22Rv1 (cell line): ENCODE measurements at regions not wholly inside any gene's neighbourhood (a gene's known extent, or its start where the extent isn't known, plus 50 kb on each side); places are given as distances from the start of the nearest gene placed in this dataset.

Source experiments
- H3K27ac ChIP-seq: fragments of 450-650 bp; 2 replicates; pipeline ENCODE4 v1.5.1; 2017
- ZFX ChIP-seq: fragments of 450-650 bp; IDR thresholded peaks from 2 replicates; pipeline ENCODE4 v1.6.1; 2017; ENCODE audit warnings: antibody characterized with exemption, borderline replicate concordance
- TF ChIP-seq, protein P1 (sequence below): fragments of 450-650 bp; IDR thresholded peaks from 2 replicates; pipeline ENCODE4 v1.5.1; 2017; ENCODE audit warnings: mild to moderate bottlenecking

DNA sequence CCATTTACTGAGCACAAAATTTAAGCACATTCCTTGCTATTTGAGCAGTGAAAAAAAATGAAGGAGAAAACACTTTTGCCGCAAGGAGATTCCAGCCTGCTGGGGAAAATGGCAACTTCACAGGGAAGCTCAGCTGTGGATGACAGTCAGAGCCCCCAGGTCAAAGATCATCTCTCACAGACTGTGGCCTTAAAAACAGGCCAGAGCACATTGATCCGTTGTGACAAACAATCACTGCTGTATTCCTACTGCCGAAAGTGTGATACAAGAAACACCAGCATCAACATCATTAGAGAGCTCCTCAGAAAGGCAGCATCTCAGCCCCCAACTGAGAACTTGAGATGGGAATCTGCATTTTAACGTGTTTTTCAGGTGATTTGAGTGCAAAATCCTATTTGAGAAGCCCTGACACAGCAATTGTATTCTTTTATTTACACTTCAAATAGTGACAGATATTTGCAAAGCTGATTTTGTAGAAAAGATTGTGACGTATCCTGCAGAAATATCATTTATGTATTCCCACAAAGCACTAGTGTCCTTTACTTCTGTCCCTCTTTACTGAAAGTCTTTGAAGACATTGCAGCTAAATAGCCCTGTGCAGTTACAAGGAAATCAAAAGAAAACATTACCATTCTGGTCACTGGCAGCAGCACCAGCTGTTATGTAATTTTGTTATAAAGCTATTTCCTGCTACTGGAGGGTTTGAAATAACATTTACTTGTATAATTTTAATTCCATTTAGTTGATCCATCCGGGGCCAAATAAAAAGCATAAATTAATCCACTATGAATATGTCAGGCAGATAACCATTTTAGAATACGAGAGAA is 652.0 kb downstream of the LIG4 start:
- no peak for TF ChIP-seq ZFX
- TF ChIP-seq, protein P1, sequence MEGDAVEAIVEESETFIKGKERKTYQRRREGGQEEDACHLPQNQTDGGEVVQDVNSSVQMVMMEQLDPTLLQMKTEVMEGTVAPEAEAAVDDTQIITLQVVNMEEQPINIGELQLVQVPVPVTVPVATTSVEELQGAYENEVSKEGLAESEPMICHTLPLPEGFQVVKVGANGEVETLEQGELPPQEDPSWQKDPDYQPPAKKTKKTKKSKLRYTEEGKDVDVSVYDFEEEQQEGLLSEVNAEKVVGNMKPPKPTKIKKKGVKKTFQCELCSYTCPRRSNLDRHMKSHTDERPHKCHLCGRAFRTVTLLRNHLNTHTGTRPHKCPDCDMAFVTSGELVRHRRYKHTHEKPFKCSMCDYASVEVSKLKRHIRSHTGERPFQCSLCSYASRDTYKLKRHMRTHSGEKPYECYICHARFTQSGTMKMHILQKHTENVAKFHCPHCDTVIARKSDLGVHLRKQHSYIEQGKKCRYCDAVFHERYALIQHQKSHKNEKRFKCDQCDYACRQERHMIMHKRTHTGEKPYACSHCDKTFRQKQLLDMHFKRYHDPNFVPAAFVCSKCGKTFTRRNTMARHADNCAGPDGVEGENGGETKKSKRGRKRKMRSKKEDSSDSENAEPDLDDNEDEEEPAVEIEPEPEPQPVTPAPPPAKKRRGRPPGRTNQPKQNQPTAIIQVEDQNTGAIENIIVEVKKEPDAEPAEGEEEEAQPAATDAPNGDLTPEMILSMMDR = no peak

DNA sequence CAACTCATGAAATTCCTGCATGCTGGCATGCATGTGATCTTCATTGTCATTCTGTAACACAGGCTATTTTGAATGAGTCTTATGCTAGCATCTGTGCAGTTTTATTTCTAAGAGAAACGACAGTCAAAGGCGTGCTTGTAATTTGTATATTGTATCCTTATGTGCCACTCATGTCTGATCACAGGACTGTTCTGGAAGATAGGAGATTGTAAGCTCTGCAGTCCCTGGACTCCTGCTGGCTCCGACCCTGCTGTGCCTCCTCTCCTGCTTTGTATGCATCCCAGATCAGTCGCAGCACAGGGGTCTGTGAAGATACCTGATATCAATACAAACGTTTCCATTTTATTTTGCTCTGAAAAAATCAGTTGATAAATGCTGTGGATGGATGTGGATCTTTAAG is 653.1 kb downstream of the LIG4 start:
- TF ChIP-seq, protein P1 = no peak
- TF ChIP-seq ZFX = no peak
- no peak overlapping the region for H3K27ac ChIP-seq

More for the DNA sequence above, 652.0 kb downstream of the LIG4 start:
- no peak overlapping the region for H3K27ac ChIP-seq

DNA sequence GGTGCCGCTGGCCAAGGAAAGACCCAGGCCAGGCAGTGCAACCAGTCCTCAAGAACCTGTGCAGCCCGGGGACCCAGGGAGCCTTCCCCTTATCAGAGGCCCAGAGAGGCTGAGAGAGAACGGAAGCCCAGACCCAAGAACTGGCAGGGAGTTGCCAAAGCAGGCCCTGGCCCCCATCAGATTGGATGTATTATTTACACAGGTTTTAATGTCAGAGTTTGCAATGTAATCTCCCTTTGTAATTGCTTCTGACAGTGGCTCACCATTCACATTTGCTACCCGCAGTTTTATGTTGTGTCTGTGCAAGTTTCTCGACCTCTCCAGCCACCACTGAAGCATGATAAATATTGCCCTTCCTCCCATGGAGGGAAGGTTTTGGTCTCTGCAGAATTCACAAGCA is 660.9 kb downstream of the LIG4 start:
- no peak overlapping the region for H3K27ac ChIP-seq
- TF ChIP-seq ZFX = no peak
- TF ChIP-seq, protein P1 = no peak

DNA sequence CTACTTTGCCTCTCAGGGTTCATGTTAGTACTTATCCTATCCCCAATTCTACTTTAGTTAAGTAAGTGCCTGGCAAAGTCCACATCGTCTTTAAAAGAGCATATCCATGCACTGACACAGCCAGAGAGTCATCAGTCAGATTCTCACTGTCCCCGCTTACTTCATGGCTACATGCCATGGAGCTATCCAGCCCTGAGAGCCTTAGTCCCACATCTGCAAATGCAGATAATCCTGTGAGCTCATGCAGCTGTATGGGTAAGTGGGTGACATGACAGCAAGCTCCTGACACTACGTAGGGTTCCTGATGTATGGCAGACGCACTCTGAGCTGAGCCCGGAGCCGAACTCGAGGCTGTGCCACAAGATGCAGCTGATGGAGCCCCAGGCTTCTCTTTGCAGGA is 661.5 kb downstream of the LIG4 start:
- no peak overlapping the region for H3K27ac ChIP-seq
- no peak for TF ChIP-seq ZFX
- TF ChIP-seq, protein P1 = no peak

DNA sequence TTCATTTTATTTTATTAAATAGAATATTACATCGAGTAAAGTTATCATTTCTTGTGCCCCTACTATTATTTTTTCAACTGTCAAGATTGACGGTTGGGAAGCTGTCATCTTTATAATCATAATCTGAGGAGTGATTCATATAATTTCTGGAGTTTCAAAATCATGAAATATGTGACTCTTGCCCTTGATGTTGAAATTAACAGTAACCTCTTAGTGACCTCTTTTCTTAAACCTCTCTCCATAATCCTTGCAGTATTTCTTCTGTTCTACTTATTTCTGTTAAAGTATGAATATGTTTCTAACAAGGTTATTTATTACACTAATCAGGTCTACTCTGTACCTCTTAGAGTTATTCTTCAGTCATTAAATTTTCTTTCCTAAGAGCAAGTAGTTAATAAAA is 663.8 kb downstream of the LIG4 start:
- no peak overlapping the region for H3K27ac ChIP-seq
- TF ChIP-seq, protein P1 = no peak
- no peak for TF ChIP-seq ZFX

DNA sequence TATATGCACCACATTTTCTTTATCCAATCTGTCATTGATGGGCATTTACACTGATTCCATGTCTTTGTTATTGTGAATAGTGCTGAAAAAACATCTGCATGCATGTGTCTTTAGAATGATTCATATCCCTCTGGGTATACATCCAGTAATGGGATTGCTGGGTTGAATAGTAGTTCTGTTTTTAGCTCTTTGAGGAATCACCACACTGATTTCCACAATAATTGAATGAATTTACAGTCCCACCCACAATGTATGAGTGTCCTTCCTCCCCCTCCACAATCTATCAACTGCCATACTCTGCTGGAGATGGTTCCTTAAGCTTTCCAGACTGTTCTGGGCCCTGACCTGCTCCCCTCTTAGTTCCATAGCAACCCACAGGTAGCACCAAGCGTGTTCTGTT is 667.0 kb downstream of the LIG4 start:
- H3K27ac ChIP-seq = no peak overlapping the region
- TF ChIP-seq, protein P1 = no peak
- TF ChIP-seq ZFX = no peak

DNA sequence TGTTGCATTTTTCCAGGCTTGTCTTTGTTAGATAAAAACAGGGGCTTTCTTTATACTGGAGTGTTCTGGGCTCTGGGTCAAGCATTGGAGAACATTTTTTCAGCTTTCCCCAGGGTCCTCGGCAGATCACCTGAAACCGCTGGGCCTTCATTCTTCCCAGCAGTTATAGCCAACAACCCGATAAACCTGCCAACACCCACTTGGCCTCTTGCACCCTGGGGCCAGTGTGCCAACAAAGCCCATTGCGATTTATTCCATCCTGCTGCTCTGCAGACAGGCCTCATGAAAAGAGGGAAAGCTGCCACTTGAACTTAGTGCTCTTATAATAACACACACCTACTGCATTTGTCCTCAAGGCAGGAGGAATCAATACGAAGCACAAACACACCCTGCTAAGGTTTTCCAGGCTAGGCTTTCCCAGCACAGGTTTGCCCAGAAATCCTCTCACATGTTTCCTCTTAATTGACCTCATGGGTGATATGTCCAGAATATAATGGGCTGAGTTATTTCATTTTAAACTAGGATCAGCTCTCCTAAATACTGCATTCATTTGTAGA is 669.3 kb downstream of the LIG4 start:
- TF ChIP-seq ZFX = no peak
- TF ChIP-seq, protein P1 = no peak
- H3K27ac ChIP-seq = no peak overlapping the region
